DND-41 (cell line): ENCODE measurements at regions not wholly inside any gene's neighbourhood (a gene's known extent, or its start where the extent isn't known, plus 50 kb on each side); places are given as distances from the start of the nearest gene placed in this dataset.
"Not testable (repeated sequence)": the region's sequence is repeated elsewhere in the genome, so short reads cannot be mapped to it uniquely, and the experiment has no call there.

Source experiments
- EZH2 ChIP-seq: IDR thresholded peaks from 3 replicates; pipeline ENCODE4 v1.6.1; 2012; ENCODE audit warnings: borderline replicate concordance, low read depth, mild to moderate bottlenecking, moderate library complexity, low read length, inconsistent platforms; ENCODE audit not compliant: severe bottlenecking
- TF ChIP-seq, protein P1 (sequence below): IDR thresholded peaks from 2 replicates; pipeline ENCODE4 v1.5.1; 2012; ENCODE audit warnings: borderline replicate concordance, low read length, moderate library complexity, mild to moderate bottlenecking; ENCODE audit not compliant: poor library complexity, severe bottlenecking; ENCODE audit errors: extremely low read depth

DNA sequence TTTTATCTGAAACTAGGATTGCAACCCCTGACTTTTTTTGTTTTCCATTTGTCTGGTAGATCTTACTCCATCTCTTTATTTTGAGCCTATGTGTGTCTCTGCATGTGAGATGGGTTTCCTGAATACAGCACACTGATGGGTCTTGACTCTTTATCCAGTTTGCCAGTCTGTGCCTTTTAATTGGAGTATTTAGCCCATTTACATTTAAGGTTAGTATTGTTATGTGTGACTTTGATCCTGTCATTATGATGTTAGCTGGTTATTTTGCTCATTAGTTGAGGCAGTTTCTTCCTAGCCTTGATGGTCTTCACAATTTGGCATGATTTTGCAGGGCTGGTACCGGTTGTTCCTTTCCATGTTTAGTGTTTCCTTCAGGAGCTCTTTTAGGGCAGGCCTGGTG lies 148.1 kb upstream of the MAST4 start:
- TF ChIP-seq, protein P1, sequence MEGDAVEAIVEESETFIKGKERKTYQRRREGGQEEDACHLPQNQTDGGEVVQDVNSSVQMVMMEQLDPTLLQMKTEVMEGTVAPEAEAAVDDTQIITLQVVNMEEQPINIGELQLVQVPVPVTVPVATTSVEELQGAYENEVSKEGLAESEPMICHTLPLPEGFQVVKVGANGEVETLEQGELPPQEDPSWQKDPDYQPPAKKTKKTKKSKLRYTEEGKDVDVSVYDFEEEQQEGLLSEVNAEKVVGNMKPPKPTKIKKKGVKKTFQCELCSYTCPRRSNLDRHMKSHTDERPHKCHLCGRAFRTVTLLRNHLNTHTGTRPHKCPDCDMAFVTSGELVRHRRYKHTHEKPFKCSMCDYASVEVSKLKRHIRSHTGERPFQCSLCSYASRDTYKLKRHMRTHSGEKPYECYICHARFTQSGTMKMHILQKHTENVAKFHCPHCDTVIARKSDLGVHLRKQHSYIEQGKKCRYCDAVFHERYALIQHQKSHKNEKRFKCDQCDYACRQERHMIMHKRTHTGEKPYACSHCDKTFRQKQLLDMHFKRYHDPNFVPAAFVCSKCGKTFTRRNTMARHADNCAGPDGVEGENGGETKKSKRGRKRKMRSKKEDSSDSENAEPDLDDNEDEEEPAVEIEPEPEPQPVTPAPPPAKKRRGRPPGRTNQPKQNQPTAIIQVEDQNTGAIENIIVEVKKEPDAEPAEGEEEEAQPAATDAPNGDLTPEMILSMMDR, result not testable (repeated sequence)
- TF ChIP-seq EZH2, result not testable (repeated sequence)
